GM18909 (cell line): ENCODE measurements at regions not wholly inside any gene's neighbourhood (a gene's known extent, or its start where the extent isn't known, plus 50 kb on each side); places are given as distances from the start of the nearest gene placed in this dataset.

Source experiments
- ATAC-seq: cut with Tn5 transposase; IDR thresholded peaks from one replicate; pipeline ENCODE4 v1.9.1; 2021; ENCODE audit warnings: mild to moderate bottlenecking; ENCODE audit not compliant: unreplicated experiment, poor library complexity

DNA sequence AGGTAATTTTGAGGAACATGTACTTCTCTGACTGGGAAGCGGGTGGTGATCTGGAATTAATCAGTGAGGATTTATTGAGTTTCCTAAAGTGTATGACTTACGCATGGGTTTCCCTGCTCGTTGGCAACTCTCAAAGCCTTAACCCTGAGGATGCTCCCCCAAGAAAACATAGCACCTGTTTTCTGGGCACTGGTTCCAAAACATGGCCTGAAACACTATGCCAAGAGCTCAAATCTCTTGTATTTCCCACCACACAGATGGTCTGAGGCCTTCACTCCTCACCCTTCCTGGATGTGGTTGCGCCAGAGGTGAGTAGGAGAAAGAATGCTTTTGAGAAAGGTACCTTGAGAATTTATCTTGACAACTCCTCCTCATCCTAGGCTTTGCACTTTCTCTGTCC is 250.4 kb downstream of the FZD1 start:
- no peak for ATAC-seq

DNA sequence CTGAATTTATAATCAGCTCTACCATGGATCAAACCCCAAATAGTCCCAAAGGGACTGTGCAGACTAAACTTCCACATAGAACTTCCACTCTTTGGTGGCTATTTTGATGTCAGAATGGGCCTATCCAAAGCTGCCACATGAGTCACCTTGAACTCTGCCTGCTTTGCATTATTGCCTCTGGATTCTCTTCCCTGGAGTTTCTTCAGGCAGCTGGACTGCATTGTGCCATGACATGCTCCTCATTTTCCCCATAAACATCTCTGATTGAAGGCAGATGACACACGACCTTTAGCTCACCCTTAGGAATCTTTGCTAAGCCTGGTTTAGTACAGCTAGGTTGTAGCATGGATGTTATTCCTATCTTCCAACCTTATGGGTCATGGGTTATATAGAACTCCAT is 251.7 kb downstream of the FZD1 start:
- no peak for ATAC-seq

DNA sequence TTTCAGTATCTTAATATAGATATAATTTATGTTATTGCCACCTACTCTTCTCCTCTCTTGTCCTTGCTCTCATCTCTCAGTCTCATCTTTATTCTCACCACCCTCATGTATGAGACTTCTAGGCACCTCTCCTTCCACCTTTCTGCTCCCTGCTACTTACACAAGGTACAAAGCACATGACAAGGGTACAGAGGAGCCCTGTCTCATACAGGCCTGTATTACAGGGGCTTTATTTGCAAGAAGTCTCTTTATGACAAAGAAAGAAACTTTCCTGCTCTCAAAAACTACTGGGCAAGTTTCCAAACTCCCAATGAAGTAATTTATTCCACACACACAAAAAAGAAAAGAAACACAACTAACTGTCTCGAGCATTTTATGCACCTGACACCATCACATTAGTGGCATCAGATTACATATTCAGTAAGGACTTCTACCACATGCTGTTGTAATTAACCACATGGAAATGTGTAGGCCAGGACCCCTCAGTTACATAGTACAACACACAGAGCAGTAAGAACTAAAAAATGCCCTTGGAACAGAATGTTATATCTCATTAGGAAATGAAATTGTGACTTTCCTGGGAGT is 253.1 kb downstream of the FZD1 start:
- ATAC-seq, result no peak

DNA sequence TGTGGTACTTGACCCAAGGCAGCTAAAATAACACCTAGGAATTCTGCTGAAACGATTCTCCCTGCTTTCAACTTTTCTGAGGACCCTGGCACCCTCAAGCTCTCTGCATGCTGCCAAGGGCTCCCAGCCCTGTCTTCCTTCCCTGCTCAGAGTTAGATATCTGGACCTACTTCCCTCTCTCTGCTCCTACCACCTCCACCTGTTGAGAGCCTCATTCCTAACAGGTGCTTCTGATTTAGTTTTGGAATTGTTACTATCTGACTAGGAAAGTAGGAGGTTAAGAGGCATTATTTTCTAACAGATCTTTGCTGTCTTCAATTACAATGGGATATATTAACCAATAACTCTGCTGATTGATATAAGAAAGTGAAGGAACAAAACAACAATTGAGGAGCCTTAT is 253.8 kb downstream of the FZD1 start:
- ATAC-seq, result no peak

DNA sequence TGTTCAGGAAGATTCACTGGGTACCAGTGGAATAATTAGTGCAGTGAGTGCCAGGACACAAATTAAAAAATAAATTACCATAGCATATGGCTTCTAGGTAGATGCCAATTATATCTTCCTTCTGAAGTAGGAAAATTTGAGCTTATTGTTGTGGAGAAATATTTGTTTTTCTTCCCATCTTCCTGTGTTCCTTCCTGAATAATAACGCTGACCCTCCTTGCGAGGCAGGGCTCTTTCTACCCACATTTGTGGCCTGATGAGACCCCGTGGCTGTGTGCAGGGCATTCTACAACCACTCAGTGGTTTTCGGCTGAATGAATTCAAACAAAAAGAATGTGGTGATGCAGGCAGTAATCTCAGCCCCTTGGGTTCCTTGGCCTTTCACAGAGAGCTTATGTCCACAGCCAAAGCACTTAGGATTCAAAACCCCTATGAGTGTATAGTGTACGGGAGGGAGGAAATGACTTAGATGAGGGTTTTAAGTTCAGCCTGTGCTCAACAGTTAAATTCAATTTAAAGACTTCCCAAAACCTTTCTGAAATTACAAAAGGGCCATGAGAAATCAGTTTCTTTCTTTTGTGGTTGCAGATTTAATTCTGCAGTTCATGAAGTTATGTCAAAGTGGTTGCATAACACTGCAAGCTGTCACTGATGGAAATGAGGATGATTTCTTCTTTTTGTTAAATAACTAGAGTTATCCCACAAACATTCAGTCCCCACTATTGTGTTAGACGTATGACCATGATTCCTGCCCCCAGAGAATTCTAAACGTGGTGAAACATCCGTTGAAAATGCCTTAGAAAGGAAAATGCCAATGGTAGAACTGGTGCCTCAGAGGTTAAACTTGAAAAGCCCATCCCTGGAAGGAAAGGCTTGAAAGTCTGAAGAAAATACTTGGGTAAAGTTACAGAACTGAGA is 255.3 kb downstream of the FZD1 start:
- ATAC-seq, result no peak

DNA sequence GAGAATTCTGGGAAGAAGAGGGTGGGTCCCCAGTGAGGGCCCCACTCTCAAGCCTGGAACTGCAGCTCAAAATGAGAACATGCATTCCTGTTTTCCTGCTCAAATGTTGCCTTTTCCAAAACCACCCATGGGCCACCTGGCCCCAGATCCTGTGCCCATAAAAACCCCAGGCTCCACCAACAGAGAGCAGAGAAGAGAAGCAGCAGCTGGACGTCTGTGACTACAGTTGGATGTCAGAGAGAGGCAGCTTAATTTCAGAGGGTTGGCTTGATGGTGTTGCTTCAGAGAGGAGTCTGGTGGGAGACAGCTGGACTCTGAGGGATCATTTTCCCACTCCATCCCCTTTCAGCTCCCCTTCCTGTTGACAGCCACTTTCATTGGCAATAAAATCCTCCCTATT is 256.4 kb downstream of the FZD1 start:
- ATAC-seq, result no peak

DNA sequence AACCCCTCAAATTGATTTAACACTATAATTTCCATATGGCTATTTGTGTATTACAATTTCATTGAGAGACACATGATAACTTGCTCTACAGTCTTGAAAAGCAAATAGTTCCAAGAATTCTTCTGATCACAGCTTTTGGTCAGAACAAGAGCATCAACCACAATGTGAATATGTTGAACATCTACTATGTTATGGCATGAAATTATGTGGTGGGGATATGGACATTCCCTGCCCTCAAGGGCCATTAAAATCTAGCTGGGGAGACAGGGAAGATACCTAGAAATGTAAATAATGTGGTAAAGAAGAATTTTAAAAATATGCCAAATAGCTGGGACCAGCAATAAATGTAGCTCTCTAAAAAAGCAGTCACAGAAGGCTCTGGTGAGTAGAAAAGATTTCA is 262.2 kb downstream of the FZD1 start:
- ATAC-seq, result no peak

DNA sequence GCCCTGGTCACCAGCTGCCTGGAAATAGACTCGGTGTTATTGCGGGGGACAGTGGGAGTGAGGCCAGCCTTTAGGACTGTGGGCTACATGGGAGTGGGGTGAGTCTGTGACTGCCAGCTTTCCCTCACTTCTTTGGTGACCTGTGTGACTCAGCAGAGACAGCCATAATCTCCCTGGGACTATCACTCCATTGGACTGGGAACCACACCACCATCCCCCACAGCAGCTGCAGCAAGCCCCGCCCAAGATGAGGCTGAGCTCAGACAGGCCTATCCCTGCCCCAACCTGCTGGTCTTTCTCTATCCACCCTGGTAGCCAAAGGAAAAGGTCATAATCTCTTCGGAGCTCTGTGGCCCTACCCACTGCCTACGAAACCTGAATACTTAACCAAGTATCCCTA is 263.2 kb downstream of the FZD1 start:
- no peak for ATAC-seq

DNA sequence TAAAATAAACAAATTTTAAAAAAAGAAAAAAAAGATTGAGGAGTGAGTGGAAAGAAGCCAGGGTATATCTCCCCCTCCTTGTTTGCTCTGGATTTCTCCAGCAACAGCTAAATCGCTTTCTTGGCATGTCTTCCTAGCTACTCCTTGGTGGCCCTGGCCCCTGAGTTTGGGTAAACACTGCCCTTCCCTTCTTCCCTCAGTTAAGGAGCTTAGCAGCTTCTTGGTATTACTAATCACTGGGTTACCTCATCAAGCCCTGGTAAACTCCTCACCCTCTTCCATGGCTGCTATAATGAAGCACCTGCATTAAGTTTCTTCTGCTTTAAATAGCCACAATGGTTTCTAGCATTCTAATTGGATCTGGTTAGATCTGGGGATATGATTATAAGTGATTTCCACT is 269.8 kb downstream of the FZD1 start:
- no peak for ATAC-seq

DNA sequence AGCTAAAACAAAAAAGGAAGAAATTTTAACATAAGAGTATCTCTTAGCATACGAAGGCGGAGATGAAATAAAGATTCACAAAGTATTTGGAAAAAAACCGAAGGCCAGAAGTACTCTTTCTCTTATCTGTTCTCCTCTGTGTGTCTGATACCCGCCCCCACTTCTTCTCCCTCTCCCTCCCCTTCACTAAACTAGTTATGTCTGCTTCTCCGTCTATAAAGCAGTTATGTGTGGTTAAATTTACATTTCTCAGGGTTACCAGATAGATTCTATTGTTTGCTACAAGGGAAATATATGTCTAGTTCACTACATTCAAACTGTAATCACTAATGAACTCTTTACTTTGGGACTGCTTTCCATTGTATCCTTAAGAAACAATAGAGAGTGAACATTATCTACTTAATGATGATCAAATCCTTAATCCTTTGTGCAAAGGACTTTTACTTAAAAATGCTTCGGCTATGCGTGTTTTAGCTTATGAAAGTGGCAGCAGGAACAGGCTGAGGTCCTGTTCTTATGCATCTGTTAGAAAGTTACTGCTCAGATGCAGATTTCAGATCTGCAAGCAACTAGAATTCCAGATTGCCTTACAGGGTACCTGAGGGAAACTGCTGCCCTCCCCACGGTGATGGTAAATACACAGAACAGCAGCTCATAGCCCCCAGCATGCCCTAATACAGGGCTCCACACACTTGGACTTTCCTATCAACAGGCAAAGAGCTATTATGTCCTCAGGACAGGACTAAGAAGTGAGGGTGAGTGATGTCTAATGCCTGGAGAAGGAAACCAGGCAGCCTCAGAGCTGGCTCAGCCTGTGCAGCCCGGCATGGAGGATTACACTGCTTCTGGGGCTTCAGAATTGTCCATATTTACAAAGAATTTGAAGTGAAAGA is 273.3 kb downstream of the FZD1 start:
- ATAC-seq, result no peak

DNA sequence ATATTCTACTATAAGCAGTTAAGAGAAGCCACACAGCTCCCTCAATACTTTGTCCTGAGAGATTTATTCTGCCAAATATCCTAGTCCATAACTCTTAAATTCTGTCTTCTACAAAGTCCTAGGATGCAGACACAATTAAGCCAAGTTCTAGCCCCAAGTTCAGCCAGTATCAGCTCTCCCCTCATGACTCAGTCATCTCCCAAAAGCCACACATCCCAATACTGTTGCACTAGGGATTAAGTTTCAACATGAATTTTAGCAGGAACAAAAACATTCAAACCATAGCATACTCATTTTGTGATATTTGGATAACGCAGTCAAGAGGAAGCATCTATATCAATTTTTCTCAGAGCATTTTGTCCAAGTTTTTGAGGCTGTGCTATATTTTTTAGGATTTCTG is 277.4 kb downstream of the FZD1 start:
- ATAC-seq, result no peak

DNA sequence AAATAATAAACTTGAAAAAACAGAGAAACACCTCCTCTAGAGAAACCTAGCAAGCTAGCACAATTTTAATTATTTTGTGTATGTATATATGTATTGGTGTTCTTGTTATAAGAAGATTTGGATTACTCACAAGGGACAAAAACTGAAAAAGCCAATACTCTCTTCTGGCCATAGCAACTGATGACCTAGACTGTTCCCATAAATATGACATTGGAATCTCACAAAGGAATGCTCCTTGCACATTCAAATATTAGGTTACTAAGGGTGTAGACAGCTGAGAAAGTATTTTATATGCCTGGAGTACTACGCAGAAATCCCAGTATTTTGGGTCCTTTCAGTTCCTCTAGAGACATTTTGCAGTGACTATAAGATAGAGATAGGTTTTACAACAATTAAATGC is 279.4 kb downstream of the FZD1 start:
- no peak for ATAC-seq

DNA sequence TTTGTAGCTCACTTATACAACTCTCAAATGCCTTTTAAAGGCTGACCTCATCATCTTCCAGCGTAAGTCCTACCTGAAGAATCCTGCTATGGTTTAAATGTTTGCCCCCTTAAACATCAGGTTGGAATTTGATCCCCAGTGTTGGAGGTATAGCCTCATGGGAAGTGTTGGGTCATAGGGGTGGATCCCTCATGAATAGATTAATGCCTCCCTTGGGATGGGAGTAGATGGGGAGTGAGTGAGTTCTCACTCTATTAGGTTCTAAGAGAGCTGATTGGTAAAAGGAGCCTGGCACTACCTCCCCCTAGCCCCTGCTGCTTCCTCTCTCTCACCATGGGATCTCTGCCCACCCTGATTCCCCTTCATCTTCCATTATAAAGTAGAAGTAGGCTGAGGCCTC is 285.6 kb downstream of the FZD1 start:
- ATAC-seq, result no peak

DNA sequence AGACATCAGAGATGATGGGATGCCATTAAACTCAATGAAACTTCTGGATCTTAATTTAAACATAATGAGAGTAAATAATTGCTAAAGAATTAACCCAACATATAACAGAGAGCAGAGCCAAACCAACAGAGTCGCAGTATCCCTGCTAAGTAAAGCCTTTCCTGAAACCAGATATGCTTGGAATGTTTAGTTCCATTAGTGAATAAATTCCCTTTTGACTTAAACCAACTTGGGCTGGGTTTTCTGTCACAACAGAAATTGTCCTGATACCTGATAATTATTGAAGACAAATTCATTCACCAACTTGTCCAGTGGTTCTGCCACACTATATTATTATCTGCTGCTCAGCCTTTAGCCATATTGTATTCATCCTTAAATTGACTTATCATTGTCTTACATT is 286.7 kb downstream of the FZD1 start:
- no peak for ATAC-seq

DNA sequence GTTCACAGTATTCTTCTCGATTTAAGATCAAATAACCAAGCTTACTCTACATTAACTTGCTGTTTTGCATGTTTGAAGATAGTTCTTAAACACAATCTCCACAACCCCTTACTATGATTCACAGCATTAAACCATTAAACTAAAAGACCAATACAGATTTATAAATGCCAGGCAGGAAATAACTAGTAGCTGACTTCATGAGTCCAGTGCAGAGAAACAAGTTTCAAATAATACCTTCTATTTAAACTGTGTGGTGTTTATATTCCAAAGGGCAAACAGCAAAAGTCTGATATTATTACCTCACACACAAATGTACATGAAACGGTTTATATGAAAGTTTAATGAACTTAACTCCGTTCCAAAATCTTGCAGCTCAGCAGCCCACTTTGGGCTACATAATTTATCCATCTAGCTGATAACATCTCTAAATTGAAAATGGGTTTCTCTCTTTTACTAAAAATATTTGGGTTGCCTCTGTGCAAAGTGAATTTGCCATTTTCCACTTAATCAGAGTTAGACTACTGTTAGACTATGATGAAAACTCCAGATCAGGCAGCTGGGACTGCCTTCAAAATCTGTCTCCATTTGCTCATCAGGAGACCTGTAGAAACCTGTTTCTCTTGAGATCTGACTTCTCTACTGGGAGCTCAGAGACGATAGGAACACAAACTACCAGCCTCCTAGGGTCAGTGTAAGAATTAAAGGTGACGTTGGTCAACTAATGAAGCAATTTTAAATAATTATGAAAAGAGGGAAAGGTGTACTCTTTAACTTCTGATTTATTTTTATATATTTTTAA is 287.3 kb downstream of the FZD1 start:
- no peak for ATAC-seq

DNA sequence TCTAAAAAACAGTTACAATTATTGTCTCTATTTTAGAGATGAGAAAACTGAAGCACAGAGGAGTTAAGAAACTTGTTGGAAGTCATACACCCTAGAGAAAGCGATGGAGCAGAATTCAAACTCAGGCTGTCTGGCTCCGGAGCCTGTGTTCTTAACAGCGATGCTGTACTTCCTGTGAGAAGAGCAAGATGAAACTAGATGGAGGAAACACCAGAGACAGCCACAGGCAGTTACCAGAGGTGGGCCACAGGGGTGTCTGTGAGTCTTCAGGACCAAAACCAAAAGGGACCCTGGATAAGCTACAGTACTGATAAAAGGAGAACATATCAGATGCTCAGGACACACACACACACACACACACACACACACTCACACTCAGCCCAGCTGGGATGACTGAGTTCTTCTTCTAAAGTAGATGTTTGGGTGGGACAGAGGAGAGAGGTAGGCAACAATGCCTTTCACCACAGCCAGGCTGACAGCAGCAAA is 289.2 kb downstream of the FZD1 start:
- ATAC-seq, result no peak

DNA sequence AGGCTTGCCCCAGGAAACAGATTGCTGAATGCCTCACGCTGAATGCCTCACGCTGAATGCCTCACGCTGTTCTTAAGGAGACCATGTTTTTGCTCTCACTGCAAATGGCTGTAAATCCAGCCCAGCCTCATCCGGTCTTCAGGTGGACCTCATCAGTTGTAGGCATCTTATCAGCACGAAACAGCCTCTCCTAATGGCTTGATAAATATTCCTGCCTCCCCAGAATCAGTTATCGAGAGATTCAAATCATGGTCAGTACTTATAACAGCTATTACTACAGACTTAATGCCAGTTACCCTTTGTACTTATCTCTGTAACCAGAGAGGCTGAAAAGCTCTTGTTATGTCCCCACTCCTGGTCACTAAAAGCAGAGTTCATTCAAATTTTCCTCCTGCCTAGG is 290.6 kb downstream of the FZD1 start:
- no peak for ATAC-seq

DNA sequence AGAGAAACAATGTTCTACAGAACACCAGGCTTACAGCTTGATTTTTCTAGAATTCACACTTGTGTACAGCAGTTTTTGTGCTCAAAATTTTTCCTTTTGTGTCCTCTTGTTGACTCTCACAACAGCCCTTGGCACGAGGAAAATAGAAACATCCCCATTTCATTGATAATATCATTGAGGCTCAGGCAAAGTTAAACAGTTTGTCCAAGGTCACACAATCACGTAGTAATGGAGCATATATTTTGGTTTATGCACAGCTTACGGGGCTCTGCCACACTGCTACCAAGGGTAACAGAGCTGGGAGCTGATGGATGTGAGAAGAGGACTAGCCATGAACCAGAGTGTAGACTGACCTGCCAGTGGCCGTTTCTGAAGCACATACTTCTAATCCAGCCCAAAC is 292.0 kb downstream of the FZD1 start:
- ATAC-seq, result no peak

DNA sequence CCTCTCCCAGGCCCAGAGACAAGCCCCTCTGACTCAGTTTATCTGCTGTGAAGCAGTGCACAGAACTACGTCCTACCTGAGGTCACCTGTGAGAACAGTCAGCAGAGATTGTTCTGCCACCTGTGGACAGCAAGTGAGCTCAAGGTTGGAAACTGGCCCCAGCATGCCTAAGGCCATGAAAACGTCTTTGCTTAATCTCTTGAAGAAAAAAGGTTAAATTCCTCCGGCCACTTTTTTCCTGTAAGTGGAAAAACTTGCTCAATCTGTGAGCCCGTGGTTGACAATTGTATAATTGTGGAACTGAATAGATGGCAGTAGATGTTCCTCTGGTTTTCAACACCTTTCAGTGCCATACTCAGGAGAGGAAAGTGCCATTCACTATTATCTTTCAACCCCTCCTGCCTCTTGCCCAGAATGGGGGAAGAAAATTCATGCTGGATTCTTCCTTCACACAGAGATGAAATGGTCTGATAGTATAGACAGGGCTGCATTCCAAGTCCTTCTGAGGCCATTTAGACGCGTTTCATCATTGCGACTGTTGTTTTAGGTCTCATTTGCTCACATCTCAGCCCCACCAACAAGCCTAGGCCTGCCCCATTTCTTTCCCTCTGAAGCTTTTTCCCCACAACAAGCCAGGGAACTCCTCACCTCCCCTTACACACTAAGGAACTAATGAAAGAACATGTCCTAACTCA is 292.9 kb downstream of the FZD1 start:
- no peak for ATAC-seq
